ENCODE measurements at regions not wholly inside any gene's neighbourhood (a gene's known extent, or its start where the extent isn't known, plus 50 kb on each side); places are given as distances from the start of the nearest gene placed in this dataset.

- TF ChIP-seq CTCF (IDR thresholded peaks at IDR 0.05) (no peak), POLR2A (IDR thresholded peaks at IDR 0.05) (no peak), POLR2AphosphoS5 (IDR thresholded peaks at IDR 0.05) (no peak)
These were observed 341.7 kb upstream of the SMIM30 start for GRCh38 chr7:113460067-113460466.

Measured in breast epithelium (tissue), 3 donors.